Transverse colon (tissue), 4 donors: ENCODE measurements at regions not wholly inside any gene's neighbourhood (a gene's known extent, or its start where the extent isn't known, plus 50 kb on each side); places are given as distances from the start of the nearest gene placed in this dataset.

ENCODE experiments used
- DNase-seq: peaks from one replicate; pipeline ENCODE4 v3.0.0-alpha.2; 2019
- H3K27ac ChIP-seq, 4 donors: fragments of 200-600 bp; sonication (generic); 2 replicates each; pipeline ENCODE4 v1.5.1; 2016 to 2018; ENCODE audit warnings: inconsistent platforms in 4 of 4
- H3K27me3 ChIP-seq: fragments of 200-600 bp; sonication (generic); 2 replicates; pipeline ENCODE4 v1.5.1; 2017; ENCODE audit warnings: inconsistent platforms
- H3K36me3 ChIP-seq, 4 donors: fragments of 200-600 bp; sonication (generic); 2 replicates each; pipeline ENCODE4 v1.5.1; 2017 to 2019; ENCODE audit warnings: inconsistent platforms in 4 of 4
- H3K4me1 ChIP-seq, 4 donors: fragments of 200-600 bp; sonication (generic); 2 replicates each; pipeline ENCODE4 v1.5.1; 2017 to 2020; ENCODE audit warnings: inconsistent platforms in 4 of 4
- H3K4me3 ChIP-seq, 4 donors: fragments of 200-600 bp; sonication (generic); 1 replicate in 1 of 4; 2 replicates in 3 of 4; pipeline versions ENCODE4 v1.5.1 to v1.6.1; 2017 to 2019; ENCODE audit warnings: inconsistent platforms in 4 of 4
- H3K9me3 ChIP-seq, 2 donors: fragments of 200-600 bp; sonication (generic); 2 replicates each; pipeline ENCODE4 v1.5.1; 2017 to 2019; ENCODE audit warnings: inconsistent platforms in 2 of 2
- EP300 ChIP-seq: sonication (generic); formaldehyde crosslinking; IDR thresholded peaks from one replicate; pipeline ENCODE4 v1.6.1; 2017; ENCODE audit warnings: antibody characterized with exemption, low read depth
- POLR2A ChIP-seq: fragments of 450-650 bp; IDR thresholded peaks from one replicate; pipeline ENCODE4 v1.6.1; 2016; ENCODE audit warnings: antibody characterized with exemption, mild to moderate bottlenecking, moderate library complexity
- POLR2AphosphoS5 ChIP-seq, 3 donors: sonication (generic); formaldehyde crosslinking; IDR thresholded peaks; one replicate each; pipeline ENCODE4 v1.6.1; 2016; ENCODE audit warnings: antibody characterized with exemption in 3 of 3
- WGBS, 2 donors: methylation state at CpG; one replicate each; pipeline ENCODE4 v1.1.5; 2018; ENCODE audit warnings: low coverage in 1 of 2; 5-methylcytosine and 5-hydroxymethylcytosine counted together
- in situ Hi-C, 4 donors: fragments of 200-750 bp; cut with MboI; loops; one replicate each; pipeline versions ENCODE4 v1.15.0 to v1.15.1; 2017; ENCODE audit warnings: low sequenced_read_pairs in 3 of 4, low pct_ligation_motif_present in 1 of 4, low pct_unique_long_range_greater_than_20kb in 1 of 4
- intact Hi-C: fragments of 100-400 bp; cut with DNase I; formaldehyde crosslinking; loops from one replicate; pipeline ENCODE4 v1.15.1; 2023; ENCODE audit warnings: low total_unique reads
- TF ChIP-seq, protein P1 (sequence below), 5 experiments: fragments of 200-600 bp in 3 of 5; fragments of 450-650 bp in 2 of 5; sonication (generic) in 3 of 5; IDR thresholded peaks; 1 replicate in 2 of 5; 2 replicates in 3 of 5; pipeline ENCODE4 v1.5.1; 2016 to 2017; ENCODE audit warnings: antibody characterized with exemption in 5 of 5, inconsistent platforms in 3 of 5, mild to moderate bottlenecking in 2 of 5, moderate library complexity in 1 of 5

GRCh38 chr5:9922719-9923118 lies 292.6 kb upstream of the TAS2R1 start:
- intact Hi-C loops = no loop called here
- Histone ChIP-seq H3K9me3 (peaks cover 0 to 6% of the 10 kb centered on the region in 2 donors), H3K4me3 (no peak overlapping the region), H3K36me3 (no peaks in the 10 kb centered on the region), H3K27me3 (no peaks in the 10 kb centered on the region), H3K4me1 (no peaks in the 10 kb centered on the region), H3K27ac (no peak overlapping the region)
- no peak for DNase-seq
- in situ Hi-C loops = no loop called here
- TF ChIP-seq POLR2A = no peak
- TF ChIP-seq EP300 = no peak
- TF ChIP-seq, protein P1, sequence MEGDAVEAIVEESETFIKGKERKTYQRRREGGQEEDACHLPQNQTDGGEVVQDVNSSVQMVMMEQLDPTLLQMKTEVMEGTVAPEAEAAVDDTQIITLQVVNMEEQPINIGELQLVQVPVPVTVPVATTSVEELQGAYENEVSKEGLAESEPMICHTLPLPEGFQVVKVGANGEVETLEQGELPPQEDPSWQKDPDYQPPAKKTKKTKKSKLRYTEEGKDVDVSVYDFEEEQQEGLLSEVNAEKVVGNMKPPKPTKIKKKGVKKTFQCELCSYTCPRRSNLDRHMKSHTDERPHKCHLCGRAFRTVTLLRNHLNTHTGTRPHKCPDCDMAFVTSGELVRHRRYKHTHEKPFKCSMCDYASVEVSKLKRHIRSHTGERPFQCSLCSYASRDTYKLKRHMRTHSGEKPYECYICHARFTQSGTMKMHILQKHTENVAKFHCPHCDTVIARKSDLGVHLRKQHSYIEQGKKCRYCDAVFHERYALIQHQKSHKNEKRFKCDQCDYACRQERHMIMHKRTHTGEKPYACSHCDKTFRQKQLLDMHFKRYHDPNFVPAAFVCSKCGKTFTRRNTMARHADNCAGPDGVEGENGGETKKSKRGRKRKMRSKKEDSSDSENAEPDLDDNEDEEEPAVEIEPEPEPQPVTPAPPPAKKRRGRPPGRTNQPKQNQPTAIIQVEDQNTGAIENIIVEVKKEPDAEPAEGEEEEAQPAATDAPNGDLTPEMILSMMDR (IDR thresholded peaks at IDR 0.05) = peak in 1 of 5 experiments; percentile 12
- TF ChIP-seq POLR2AphosphoS5 (IDR thresholded peaks at IDR 0.05) = no peak

DNA sequence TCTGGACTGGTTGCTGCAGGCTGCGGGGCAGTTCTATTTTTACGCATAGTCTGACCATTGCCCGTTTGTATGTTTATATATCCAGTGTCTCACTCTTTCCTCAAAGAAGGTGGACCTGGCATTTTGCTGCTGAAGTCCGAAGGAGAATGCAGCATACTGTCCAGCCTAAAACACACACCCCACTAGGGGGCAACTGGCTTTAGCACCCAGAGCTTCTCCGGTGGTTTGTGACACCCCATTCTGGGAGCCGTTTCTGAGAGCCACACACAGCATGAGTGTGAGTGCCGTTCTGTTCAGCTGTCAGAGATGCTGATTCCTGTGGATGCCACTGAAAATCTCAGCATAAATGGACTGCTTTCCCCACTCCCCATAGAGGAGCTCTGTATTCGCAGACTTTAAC lies 290.5 kb upstream of the TAS2R1 start:
- in situ Hi-C loops (no loop called here), intact Hi-C loops (no loop called here)
- WGBS, 2 donors = 72 to 77% methylated on average over 3 to 8 of the region's 8 CpGs
- DNase-seq = no peak
- H3K36me3 ChIP-seq = no peaks in the 10 kb centered on the region
- H3K4me1 ChIP-seq = no peaks in the 10 kb centered on the region
- H3K27ac ChIP-seq = no peak overlapping the region
- H3K27me3 ChIP-seq = no peaks in the 10 kb centered on the region
- H3K9me3 ChIP-seq = peaks cover 0 to 6% of the 10 kb centered on the region in 2 donors
- H3K4me3 ChIP-seq = no peak overlapping the region
- TF ChIP-seq EP300 = no peak
- TF ChIP-seq POLR2AphosphoS5 (IDR thresholded peaks at IDR 0.05) = no peak
- no peak for TF ChIP-seq POLR2A
- TF ChIP-seq, protein P1 (IDR thresholded peaks at IDR 0.05) = no peak

DNA sequence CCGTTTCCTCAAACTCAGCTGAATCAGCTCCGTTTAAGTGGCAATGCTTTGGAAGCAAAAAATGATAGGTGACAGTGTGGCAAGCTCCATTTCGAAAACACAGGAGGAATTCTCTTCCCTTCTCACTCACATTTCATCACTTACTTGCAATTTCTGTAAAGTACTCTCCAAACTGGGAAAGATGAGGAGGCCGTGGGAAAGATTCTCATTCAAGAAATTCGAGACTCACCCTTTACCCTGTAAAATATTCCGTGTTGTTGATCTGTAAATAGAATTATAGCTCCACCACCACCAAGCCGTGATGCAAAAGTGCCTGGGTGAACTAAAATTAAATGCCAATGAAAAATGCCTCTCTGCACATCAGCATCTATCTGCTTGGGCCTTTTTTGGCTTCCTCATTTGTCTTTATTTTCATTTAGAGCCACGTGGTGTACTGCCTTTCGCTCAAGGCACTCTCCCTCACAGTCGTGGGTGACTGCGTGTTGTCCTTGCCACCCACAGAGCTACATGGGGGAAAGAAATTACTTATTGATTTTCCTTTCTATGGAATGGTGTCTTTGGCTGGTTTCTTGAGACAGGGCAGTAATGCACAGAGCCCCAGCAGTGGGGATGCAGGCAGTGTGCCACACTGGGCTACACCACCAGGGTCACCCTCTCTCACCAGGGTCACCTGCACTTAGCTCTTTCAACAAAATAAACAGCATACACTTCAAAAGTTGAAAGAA lies 289.3 kb upstream of the TAS2R1 start:
- Histone ChIP-seq H3K9me3 (peaks cover 0 to 6% of the 10 kb centered on the region in 2 donors), H3K27ac (no peak overlapping the region), H3K36me3 (no peaks in the 10 kb centered on the region), H3K27me3 (no peaks in the 10 kb centered on the region), H3K4me1 (no peaks in the 10 kb centered on the region), H3K4me3 (no peak overlapping the region)
- WGBS, 2 donors = 66 to 75% methylated on average over 11 of the region's 11 CpGs
- intact Hi-C loops (no loop called here), in situ Hi-C loops (no loop called here)
- TF ChIP-seq EP300 (no peak), POLR2AphosphoS5 (IDR thresholded peaks at IDR 0.05) (no peak), POLR2A (no peak)
- TF ChIP-seq, protein P1 (IDR thresholded peaks at IDR 0.05) = no peak
- DNase-seq = no peak

DNA sequence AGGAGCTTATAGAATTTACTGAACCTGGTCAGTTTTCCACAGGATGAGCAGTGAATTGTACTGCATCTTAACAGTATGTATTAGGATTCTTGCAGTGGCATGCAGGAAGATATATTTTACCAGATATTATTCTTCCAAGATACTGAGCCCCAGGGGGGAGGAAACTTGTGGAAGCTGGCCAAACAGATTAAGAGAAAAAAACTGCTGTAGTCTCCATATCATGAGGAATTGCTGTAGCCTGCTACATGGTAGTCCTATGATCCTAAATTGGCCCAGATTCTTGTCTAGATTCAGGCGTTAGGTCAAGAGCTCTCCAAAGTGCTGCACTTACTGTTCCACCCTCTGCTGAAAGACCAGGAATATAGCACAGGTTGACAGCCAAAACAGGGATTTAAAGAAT lies 275.5 kb upstream of the TAS2R1 start:
- intact Hi-C loops = no loop called here

More for the DNA sequence above, 275.5 kb upstream of the TAS2R1 start:
- Histone ChIP-seq H3K4me3 (no peak overlapping the region), H3K4me1 (no peaks in the 10 kb centered on the region), H3K27me3 (no peaks in the 10 kb centered on the region), H3K9me3 (no peaks in the 10 kb centered on the region), H3K36me3 (no peaks in the 10 kb centered on the region), H3K27ac (no peak overlapping the region)
- WGBS, 2 donors = 42% methylated on average over 1 of the region's 1 CpG; no CpG with 5 or more reads in 1 of the 2 donors
- in situ Hi-C loops = no loop called here
- TF ChIP-seq POLR2A (no peak), POLR2AphosphoS5 (IDR thresholded peaks at IDR 0.05) (no peak), EP300 (no peak)
- TF ChIP-seq, protein P1 (IDR thresholded peaks at IDR 0.05) = no peak
- no peak for DNase-seq
